Astrocyte (in vitro differentiated cells and primary cell): ENCODE measurements at regions not wholly inside any gene's neighbourhood (a gene's known extent, or its start where the extent isn't known, plus 50 kb on each side); places are given as distances from the start of the nearest gene placed in this dataset.

ENCODE experiments used
- DNase-seq: peaks from one replicate; pipeline ENCODE4 v3.0.0-alpha.2; 2010; ENCODE audit warnings: low read depth
- FAIRE-seq: peaks from 2 replicates; lab custom pipeline; 2011; peaks lifted over from hg19 to GRCh38; lab: Jason Lieb, UNC
- H2AFZ ChIP-seq: 2 replicates; pipeline ENCODE4 v1.6.0; 2012; ENCODE audit warnings: low read depth, low read length, inconsistent platforms
- H3K27ac ChIP-seq: 2 replicates; pipeline ENCODE4 v1.5.1; 2011; ENCODE audit warnings: low read depth, low read length, inconsistent platforms
- H3K27me3 ChIP-seq: 2 replicates; pipeline ENCODE4 v1.6.0; 2011; ENCODE audit warnings: low read length, inconsistent platforms; ENCODE audit not compliant: insufficient read depth
- H3K36me3 ChIP-seq: 2 replicates; pipeline ENCODE4 v1.5.1; 2011; ENCODE audit warnings: low read length, inconsistent platforms; ENCODE audit not compliant: insufficient read depth
- H3K4me1 ChIP-seq: 2 replicates; pipeline ENCODE4 v1.5.1; 2011; ENCODE audit warnings: low read length, inconsistent platforms; ENCODE audit not compliant: insufficient read depth
- H3K4me2 ChIP-seq: 2 replicates; pipeline ENCODE4 v1.6.0; 2012; ENCODE audit warnings: low read length, inconsistent platforms
- H3K4me3 ChIP-seq: 2 replicates; pipeline ENCODE4 v1.5.1; 2011; ENCODE audit warnings: low read depth, mild to moderate bottlenecking, low read length, inconsistent platforms; ENCODE audit not compliant: insufficient read depth
- H3K79me2 ChIP-seq: 2 replicates; pipeline ENCODE4 v1.6.0; 2012; ENCODE audit warnings: mild to moderate bottlenecking, low read length, inconsistent platforms; ENCODE audit not compliant: insufficient read depth
- H3K9ac ChIP-seq: 2 replicates; pipeline ENCODE4 v1.6.0; 2012; ENCODE audit warnings: mild to moderate bottlenecking, low read length, inconsistent platforms
- H3K9me3 ChIP-seq: 2 replicates; pipeline ENCODE4 v1.5.1; 2012; ENCODE audit warnings: low read depth, mild to moderate bottlenecking, low read length, inconsistent platforms; ENCODE audit not compliant: insufficient read depth
- H4K20me1 ChIP-seq: 2 replicates; pipeline ENCODE4 v1.6.0; 2012; ENCODE audit warnings: low read length, inconsistent platforms; ENCODE audit not compliant: insufficient read depth
- H3K27ac Mint-ChIP-seq: one replicate; pipeline ENCODE4 v1.8.0; 2021; ENCODE audit warnings: mild to moderate bottlenecking, mixed read lengths; ENCODE audit not compliant: unreplicated experiment
- H3K27me3 Mint-ChIP-seq: one replicate; pipeline ENCODE4 v1.8.0; 2021; ENCODE audit warnings: low read depth, mixed read lengths; ENCODE audit not compliant: unreplicated experiment
- H3K36me3 Mint-ChIP-seq: one replicate; pipeline ENCODE4 v1.8.0; 2021; ENCODE audit warnings: low read depth, mixed read lengths; ENCODE audit not compliant: unreplicated experiment
- H3K4me1 Mint-ChIP-seq: one replicate; pipeline ENCODE4 v1.8.0; 2021; ENCODE audit warnings: low read depth, mixed read lengths; ENCODE audit not compliant: unreplicated experiment
- H3K4me3 Mint-ChIP-seq: one replicate; pipeline ENCODE4 v1.8.0; 2021; ENCODE audit warnings: mild to moderate bottlenecking, moderate library complexity, mixed read lengths; ENCODE audit not compliant: unreplicated experiment
- H3K9me3 Mint-ChIP-seq: one replicate; pipeline ENCODE4 v1.8.0; 2021; ENCODE audit warnings: mild to moderate bottlenecking, mixed read lengths; ENCODE audit not compliant: unreplicated experiment
- EZH2 ChIP-seq: IDR thresholded peaks from 2 replicates; pipeline ENCODE4 v1.6.1; 2012; ENCODE audit warnings: mild to moderate bottlenecking, low read length, inconsistent platforms; ENCODE audit not compliant: insufficient read depth
- TF ChIP-seq, protein P1 (sequence below): IDR thresholded peaks from 2 replicates; pipeline ENCODE4 v1.5.1; 2011; ENCODE audit warnings: low read depth, mild to moderate bottlenecking, inconsistent platforms, low read length, moderate library complexity; ENCODE audit not compliant: insufficient read depth

- no peak overlapping the region for H2AFZ ChIP-seq
- H3K4me3 ChIP-seq = no peak overlapping the region
- H3K27me3 ChIP-seq = peaks cover 9% of the 10 kb centered on the region
- H4K20me1 ChIP-seq = no peaks in the 10 kb centered on the region
- FAIRE-seq = no peak
- H3K36me3 ChIP-seq = no peaks in the 10 kb centered on the region
- Mint-ChIP-seq H3K4me1 (peaks cover 3% of the 10 kb centered on the region), H3K27me3 (peaks cover 29% of the 10 kb centered on the region), H3K9me3 (no peaks in the 10 kb centered on the region), H3K36me3 (no peaks in the 10 kb centered on the region), H3K4me3 (no peak overlapping the region), H3K27ac (no peak overlapping the region)
- no peak overlapping the region for H3K4me2 ChIP-seq
- peaks cover 3% of the 10 kb centered on the region for H3K4me1 ChIP-seq
- no peak for DNase-seq
- H3K9ac ChIP-seq = no peak overlapping the region
- no peak overlapping the region for H3K27ac ChIP-seq
- H3K9me3 ChIP-seq = no peaks in the 10 kb centered on the region
- TF ChIP-seq, protein P1, sequence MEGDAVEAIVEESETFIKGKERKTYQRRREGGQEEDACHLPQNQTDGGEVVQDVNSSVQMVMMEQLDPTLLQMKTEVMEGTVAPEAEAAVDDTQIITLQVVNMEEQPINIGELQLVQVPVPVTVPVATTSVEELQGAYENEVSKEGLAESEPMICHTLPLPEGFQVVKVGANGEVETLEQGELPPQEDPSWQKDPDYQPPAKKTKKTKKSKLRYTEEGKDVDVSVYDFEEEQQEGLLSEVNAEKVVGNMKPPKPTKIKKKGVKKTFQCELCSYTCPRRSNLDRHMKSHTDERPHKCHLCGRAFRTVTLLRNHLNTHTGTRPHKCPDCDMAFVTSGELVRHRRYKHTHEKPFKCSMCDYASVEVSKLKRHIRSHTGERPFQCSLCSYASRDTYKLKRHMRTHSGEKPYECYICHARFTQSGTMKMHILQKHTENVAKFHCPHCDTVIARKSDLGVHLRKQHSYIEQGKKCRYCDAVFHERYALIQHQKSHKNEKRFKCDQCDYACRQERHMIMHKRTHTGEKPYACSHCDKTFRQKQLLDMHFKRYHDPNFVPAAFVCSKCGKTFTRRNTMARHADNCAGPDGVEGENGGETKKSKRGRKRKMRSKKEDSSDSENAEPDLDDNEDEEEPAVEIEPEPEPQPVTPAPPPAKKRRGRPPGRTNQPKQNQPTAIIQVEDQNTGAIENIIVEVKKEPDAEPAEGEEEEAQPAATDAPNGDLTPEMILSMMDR = no peak
- no peak for TF ChIP-seq EZH2
- no peaks in the 10 kb centered on the region for H3K79me2 ChIP-seq
Measured at GRCh38 chr3:13208706-13209633, 135.7 kb upstream of the IQSEC1 start.

- H3K9ac ChIP-seq = no peak overlapping the region
- H3K36me3 ChIP-seq = no peaks in the 10 kb centered on the region
- H3K4me3 Mint-ChIP-seq = no peak overlapping the region
- no peak overlapping the region for H3K27ac ChIP-seq
- H3K4me1 ChIP-seq = peaks cover 3% of the 10 kb centered on the region
- peaks cover 32% of the 10 kb centered on the region for H3K27me3 Mint-ChIP-seq
- TF ChIP-seq, protein P1 = no peak
- no peak for TF ChIP-seq EZH2
- no peak overlapping the region for H2AFZ ChIP-seq
- H3K4me3 ChIP-seq = no peak overlapping the region
- peaks cover 15% of the 10 kb centered on the region for H3K27me3 ChIP-seq
- H4K20me1 ChIP-seq = no peaks in the 10 kb centered on the region
- H3K79me2 ChIP-seq = no peaks in the 10 kb centered on the region
- FAIRE-seq = no peak
- peaks cover 3% of the 10 kb centered on the region for H3K4me1 Mint-ChIP-seq
- DNase-seq = no peak
- no peaks in the 10 kb centered on the region for H3K9me3 ChIP-seq
- H3K4me2 ChIP-seq = no peak overlapping the region
- H3K9me3 Mint-ChIP-seq = no peaks in the 10 kb centered on the region
- no peaks in the 10 kb centered on the region for H3K36me3 Mint-ChIP-seq
- no peak overlapping the region for H3K27ac Mint-ChIP-seq
Measured at GRCh38 chr3:13207975-13208705, 134.9 kb upstream of the IQSEC1 start.
